ENCODE measurements at regions not wholly inside any gene's neighbourhood (a gene's known extent, or its start where the extent isn't known, plus 50 kb on each side); places are given as distances from the start of the nearest gene placed in this dataset.

DNA sequence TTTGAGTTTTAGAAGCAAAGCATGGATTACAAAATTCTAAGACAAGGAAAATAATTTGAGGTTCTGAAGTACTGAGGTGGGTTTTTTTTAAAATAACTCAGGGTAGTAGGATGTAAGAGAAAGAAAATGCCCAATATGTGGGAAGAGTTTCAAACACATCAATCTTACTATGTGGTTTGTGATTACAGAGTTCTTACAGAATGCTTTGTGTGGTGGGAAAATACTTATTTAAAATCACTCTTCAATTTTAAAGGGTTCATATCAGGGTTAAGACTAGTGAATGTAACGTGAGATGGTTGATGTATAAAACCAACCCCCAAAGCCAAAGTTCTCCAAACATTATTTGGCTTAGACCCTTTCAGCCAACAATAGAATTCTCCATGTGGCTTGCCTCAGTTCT, 173.5 kb downstream of the UBE2E3 start:
- TF ChIP-seq, protein P1, sequence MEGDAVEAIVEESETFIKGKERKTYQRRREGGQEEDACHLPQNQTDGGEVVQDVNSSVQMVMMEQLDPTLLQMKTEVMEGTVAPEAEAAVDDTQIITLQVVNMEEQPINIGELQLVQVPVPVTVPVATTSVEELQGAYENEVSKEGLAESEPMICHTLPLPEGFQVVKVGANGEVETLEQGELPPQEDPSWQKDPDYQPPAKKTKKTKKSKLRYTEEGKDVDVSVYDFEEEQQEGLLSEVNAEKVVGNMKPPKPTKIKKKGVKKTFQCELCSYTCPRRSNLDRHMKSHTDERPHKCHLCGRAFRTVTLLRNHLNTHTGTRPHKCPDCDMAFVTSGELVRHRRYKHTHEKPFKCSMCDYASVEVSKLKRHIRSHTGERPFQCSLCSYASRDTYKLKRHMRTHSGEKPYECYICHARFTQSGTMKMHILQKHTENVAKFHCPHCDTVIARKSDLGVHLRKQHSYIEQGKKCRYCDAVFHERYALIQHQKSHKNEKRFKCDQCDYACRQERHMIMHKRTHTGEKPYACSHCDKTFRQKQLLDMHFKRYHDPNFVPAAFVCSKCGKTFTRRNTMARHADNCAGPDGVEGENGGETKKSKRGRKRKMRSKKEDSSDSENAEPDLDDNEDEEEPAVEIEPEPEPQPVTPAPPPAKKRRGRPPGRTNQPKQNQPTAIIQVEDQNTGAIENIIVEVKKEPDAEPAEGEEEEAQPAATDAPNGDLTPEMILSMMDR (IDR thresholded peaks at IDR 0.05): no peak
- no peak for TF ChIP-seq POLR2A (IDR thresholded peaks at IDR 0.05)

All from vagina (tissue), 2 donors.